RWPE2 (cell line): ENCODE measurements at regions not wholly inside any gene's neighbourhood (a gene's known extent, or its start where the extent isn't known, plus 50 kb on each side); places are given as distances from the start of the nearest gene placed in this dataset.
A peak's percentile ranks its signal among the peaks of the same experiment; 100 is the strongest.

Experiments
- ATAC-seq: fragments of 200-7000 bp; cut with Tn5 transposase; 3 replicates; pipeline ENCODE4 v1.9.1; 2021; ENCODE audit warnings: low read depth
- DNase-seq: peaks from one replicate; pipeline ENCODE4 v3.0.0-alpha.2; 2020; ENCODE audit warnings: low spot score
- H3K27ac ChIP-seq: fragments of 450-650 bp; 2 replicates; pipeline ENCODE4 v1.5.1; 2017; ENCODE audit warnings: mild to moderate bottlenecking; ENCODE audit not compliant: poor library complexity, severe bottlenecking
- H3K27me3 ChIP-seq: fragments of 250-450 bp; sonication (Bioruptor Pico); 2 replicates; pipeline ENCODE4 v1.5.1; 2021; ENCODE audit warnings: mild to moderate bottlenecking, moderate library complexity; ENCODE audit not compliant: insufficient read depth, poor library complexity, severe bottlenecking
- H3K36me3 ChIP-seq: fragments of 250-450 bp; sonication (Bioruptor Pico); 2 replicates; pipeline ENCODE4 v1.5.1; 2020; ENCODE audit warnings: low read depth, mild to moderate bottlenecking, moderate library complexity
- H3K4me1 ChIP-seq: fragments of 250-450 bp; sonication (Bioruptor Pico); 2 replicates; pipeline ENCODE4 v1.5.1; 2021; ENCODE audit warnings: mild to moderate bottlenecking, moderate library complexity; ENCODE audit not compliant: insufficient read depth, poor library complexity, severe bottlenecking
- H3K4me3 ChIP-seq: fragments of 250-450 bp; sonication (Bioruptor Pico); 2 replicates; pipeline ENCODE4 v1.5.1; 2021; ENCODE audit warnings: mild to moderate bottlenecking, moderate library complexity; ENCODE audit not compliant: severe bottlenecking
- H3K9me3 ChIP-seq: fragments of 250-450 bp; sonication (Bioruptor Pico); 2 replicates; pipeline ENCODE4 v1.5.1; 2021; ENCODE audit warnings: mild to moderate bottlenecking, moderate library complexity; ENCODE audit not compliant: severe bottlenecking
- TF ChIP-seq, protein P1 (sequence below): fragments of 450-650 bp; IDR thresholded peaks from one replicate; pipeline ENCODE4 v1.5.1; 2017; ENCODE audit warnings: mild to moderate bottlenecking, moderate library complexity; ENCODE audit not compliant: poor library complexity, severe bottlenecking

DNA sequence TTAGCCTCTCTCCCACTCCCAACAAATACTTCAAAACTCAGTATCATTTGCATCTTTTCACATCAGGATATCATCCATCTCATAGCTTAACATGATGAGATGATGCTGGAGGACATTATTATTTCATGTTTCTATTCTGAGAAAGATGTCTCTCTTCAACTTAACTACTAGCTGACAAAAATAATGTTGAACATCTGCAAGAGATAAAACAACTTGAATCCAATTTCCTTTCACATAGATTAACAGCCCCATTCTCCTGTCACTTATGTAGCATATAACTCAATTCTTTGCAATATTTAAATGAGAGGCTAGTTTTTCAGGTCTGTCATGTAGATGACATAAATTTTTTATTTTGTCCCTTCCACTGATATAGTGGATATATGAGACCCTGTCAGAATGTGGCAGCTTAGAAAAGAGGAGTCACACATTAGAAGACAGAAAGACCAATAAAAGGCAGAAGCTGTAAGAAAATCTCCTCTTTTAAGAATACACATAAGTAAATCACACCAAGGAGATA lies 239.2 kb upstream of the KIF2A start:
- H3K36me3 ChIP-seq, result no peaks in the 10 kb centered on the region
- DNase-seq (no peak), ATAC-seq (no peak)
- TF ChIP-seq, protein P1, sequence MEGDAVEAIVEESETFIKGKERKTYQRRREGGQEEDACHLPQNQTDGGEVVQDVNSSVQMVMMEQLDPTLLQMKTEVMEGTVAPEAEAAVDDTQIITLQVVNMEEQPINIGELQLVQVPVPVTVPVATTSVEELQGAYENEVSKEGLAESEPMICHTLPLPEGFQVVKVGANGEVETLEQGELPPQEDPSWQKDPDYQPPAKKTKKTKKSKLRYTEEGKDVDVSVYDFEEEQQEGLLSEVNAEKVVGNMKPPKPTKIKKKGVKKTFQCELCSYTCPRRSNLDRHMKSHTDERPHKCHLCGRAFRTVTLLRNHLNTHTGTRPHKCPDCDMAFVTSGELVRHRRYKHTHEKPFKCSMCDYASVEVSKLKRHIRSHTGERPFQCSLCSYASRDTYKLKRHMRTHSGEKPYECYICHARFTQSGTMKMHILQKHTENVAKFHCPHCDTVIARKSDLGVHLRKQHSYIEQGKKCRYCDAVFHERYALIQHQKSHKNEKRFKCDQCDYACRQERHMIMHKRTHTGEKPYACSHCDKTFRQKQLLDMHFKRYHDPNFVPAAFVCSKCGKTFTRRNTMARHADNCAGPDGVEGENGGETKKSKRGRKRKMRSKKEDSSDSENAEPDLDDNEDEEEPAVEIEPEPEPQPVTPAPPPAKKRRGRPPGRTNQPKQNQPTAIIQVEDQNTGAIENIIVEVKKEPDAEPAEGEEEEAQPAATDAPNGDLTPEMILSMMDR, result no peak
- no peaks in the 10 kb centered on the region for H3K9me3 ChIP-seq
- H3K27ac ChIP-seq, result no peak overlapping the region
- no peak overlapping the region for H3K4me3 ChIP-seq
- no peaks in the 10 kb centered on the region for H3K4me1 ChIP-seq
- no peaks in the 10 kb centered on the region for H3K27me3 ChIP-seq

DNA sequence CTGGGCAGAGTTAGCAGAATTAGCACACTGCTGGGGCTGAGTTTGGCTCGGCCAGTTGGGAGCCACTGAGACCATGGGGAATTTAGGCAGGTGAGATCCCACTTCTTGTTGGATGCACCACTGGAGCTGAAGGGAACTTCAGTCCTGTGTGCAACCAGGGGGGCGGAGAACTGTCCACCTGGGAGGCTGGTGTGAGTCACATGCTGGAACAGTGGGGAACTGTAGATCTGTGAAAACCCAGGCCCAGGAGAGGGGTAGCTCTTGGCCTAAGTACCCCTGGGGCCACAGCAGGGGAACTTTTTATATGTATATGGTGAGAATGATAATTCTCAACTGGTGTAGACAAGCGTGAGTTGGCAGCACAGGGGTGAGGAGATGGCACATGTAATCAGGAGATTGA lies 237.5 kb upstream of the KIF2A start:
- no peaks in the 10 kb centered on the region for H3K4me1 ChIP-seq
- TF ChIP-seq, protein P1, result no peak
- no peak overlapping the region for H3K27ac ChIP-seq
- DNase-seq (no peak), ATAC-seq (no peak)
- H3K27me3 ChIP-seq, result no peaks in the 10 kb centered on the region
- no peak overlapping the region for H3K4me3 ChIP-seq
- H3K36me3 ChIP-seq, result no peaks in the 10 kb centered on the region
- no peaks in the 10 kb centered on the region for H3K9me3 ChIP-seq

DNA sequence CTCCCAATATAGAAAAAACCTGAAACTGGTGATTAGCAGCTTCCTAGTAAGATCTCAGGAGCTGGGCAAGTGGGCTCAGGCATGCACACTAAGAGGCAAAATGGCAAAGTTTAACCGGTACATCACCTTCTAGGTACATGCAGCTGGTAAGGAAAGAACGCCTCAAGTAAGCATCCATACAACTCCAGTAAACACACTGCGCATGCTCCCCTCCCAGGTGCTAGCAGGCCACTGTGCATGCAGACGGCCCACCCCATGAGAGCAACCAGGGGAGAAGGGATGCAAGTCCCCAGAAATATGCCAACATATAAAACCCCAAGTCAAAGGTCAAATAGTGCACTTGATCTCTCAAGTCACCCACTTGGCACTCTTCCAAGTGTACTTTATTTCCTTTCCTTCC lies 228.6 kb upstream of the KIF2A start:
- Histone ChIP-seq H3K9me3 (no peaks in the 10 kb centered on the region), H3K36me3 (no peaks in the 10 kb centered on the region), H3K27me3 (no peaks in the 10 kb centered on the region), H3K4me1 (peaks cover 14% of the 10 kb centered on the region), H3K4me3 (no peak overlapping the region), H3K27ac (no peak overlapping the region)
- DNase-seq, result no peak
- no peak for ATAC-seq
- TF ChIP-seq, protein P1, result no peak

DNA sequence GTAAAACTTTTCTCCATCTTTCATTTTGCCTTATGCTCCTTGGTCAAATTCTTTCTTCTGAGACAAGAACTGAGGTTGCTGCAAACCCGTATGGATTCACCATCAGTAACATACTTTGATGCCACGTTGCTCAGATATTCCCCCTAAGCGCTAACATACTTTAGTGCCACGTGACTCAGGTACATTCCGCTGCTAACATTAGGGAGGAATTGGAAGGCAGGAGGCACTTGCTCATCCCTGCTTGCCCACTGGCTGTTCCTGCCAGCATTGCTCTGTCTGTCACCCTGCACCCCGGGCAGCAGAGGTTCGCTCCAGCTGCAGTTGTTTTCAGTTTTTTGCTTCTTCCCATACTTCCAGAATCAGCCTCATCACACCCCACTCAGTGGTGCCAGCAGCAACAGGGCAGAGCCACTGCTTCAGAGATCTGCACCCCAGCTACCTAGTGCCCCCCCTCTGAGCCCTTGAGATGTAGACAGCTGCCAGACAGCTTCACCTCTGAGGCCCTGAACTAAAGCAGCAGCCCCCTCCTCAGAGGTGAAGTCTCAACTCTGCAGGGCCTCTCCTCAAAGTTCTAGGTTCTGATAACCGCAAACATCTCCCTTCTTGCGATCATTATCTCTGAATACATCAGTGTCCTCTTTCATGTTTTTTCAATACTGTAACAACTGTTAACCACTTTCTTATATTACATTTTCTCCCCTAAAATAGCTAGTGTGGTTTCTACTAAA lies 228.0 kb upstream of the KIF2A start:
- no peaks in the 10 kb centered on the region for H3K27me3 ChIP-seq
- H3K4me1 ChIP-seq, result peaks cover 20% of the 10 kb centered on the region
- H3K27ac ChIP-seq, result no peak overlapping the region
- no peaks in the 10 kb centered on the region for H3K9me3 ChIP-seq
- DNase-seq (no peak), ATAC-seq (peak; percentile 53)
- H3K4me3 ChIP-seq, result no peak overlapping the region
- H3K36me3 ChIP-seq, result no peaks in the 10 kb centered on the region
- TF ChIP-seq, protein P1, result no peak

DNA sequence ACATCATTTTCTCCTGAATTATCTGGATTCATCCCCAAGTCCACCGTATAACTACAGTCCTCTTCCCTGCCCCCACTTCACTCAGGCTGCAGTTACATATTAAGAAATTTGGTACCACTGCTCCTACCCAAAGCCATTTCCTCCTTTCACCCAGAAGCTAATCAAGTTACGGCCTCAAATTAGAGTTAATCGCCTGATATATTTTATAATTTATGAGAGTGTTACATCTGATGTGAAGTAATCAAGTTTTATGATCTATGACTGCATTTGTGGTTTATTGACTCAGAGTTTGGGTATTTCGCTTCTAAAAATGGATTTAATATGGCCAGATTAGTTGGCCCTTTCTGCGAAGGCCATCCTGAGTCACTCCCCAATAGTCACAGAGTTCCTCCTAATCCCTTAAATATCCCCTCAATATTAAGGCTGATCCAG lies 223.6 kb upstream of the KIF2A start:
- Histone ChIP-seq H3K4me3 (no peak overlapping the region), H3K36me3 (no peaks in the 10 kb centered on the region), H3K4me1 (peaks cover 33% of the 10 kb centered on the region), H3K9me3 (no peaks in the 10 kb centered on the region), H3K27ac (peak overlapping the region; percentile 75), H3K27me3 (no peaks in the 10 kb centered on the region)
- ATAC-seq (peak; percentile 69), DNase-seq (no peak)
- TF ChIP-seq, protein P1, result no peak
